ENCODE measurements at regions not wholly inside any gene's neighbourhood (a gene's known extent, or its start where the extent isn't known, plus 50 kb on each side); places are given as distances from the start of the nearest gene placed in this dataset.

- peaks cover 18% of the 10 kb centered on the region for H3K36me3 Mint-ChIP-seq (ENCODE audit: low read depth)
- intact Hi-C loops (cut with micrococcal nuclease), result no loop called here
- H3K9me3 Mint-ChIP-seq, result no peaks in the 10 kb centered on the region
- DNase-seq (ENCODE audit: low spot score), result no peak
- no peaks in the 10 kb centered on the region for H3K27me3 Mint-ChIP-seq (ENCODE audit: low read depth)
- no peak overlapping the region for H3K4me3 Mint-ChIP-seq (ENCODE audit: low read depth)
- H3K4me1 Mint-ChIP-seq (ENCODE audit: low read depth), result peaks cover 16% of the 10 kb centered on the region
- no peak overlapping the region for H3K27ac Mint-ChIP-seq
These were observed 53.7 kb upstream of the TRAK1 start for GRCh38 chr3:42037318-42037945.

GRCh38 chr3:42036483-42036823 is 54.7 kb upstream of the TRAK1 start:
- DNase-seq (ENCODE audit: low spot score), result no peak
- Mint-ChIP-seq H3K4me1 (ENCODE audit: low read depth) (peaks cover 18% of the 10 kb centered on the region), H3K27me3 (ENCODE audit: low read depth) (no peaks in the 10 kb centered on the region), H3K36me3 (ENCODE audit: low read depth) (peaks cover 18% of the 10 kb centered on the region), H3K9me3 (no peaks in the 10 kb centered on the region), H3K4me3 (ENCODE audit: low read depth) (no peak overlapping the region), H3K27ac (peak overlapping the region; percentile 45)
- intact Hi-C loops (cut with micrococcal nuclease), result no loop called here

GRCh38 chr3:42035816-42036482 is 55.2 kb upstream of the TRAK1 start:
- DNase-seq (ENCODE audit: low spot score), result no peak
- Mint-ChIP-seq H3K36me3 (ENCODE audit: low read depth) (peaks cover 18% of the 10 kb centered on the region), H3K27ac (peak overlapping the region; percentile 45), H3K4me1 (ENCODE audit: low read depth) (peaks cover 18% of the 10 kb centered on the region), H3K4me3 (ENCODE audit: low read depth) (no peak overlapping the region), H3K9me3 (no peaks in the 10 kb centered on the region), H3K27me3 (ENCODE audit: low read depth) (no peaks in the 10 kb centered on the region)
- intact Hi-C loops (cut with micrococcal nuclease), result no loop called here

GRCh38 chr3:42035007-42035406 is 56.1 kb upstream of the TRAK1 start:
- Mint-ChIP-seq H3K27ac (no peak overlapping the region), H3K4me1 (ENCODE audit: low read depth) (peaks cover 18% of the 10 kb centered on the region), H3K9me3 (no peaks in the 10 kb centered on the region), H3K4me3 (ENCODE audit: low read depth) (no peak overlapping the region), H3K27me3 (ENCODE audit: low read depth) (no peaks in the 10 kb centered on the region), H3K36me3 (ENCODE audit: low read depth) (peaks cover 18% of the 10 kb centered on the region)
- intact Hi-C loops (cut with micrococcal nuclease), result no loop called here
- no peak for DNase-seq (ENCODE audit: low spot score)

GRCh38 chr3:42033741-42034140 is 57.4 kb upstream of the TRAK1 start:
- H3K4me3 Mint-ChIP-seq (ENCODE audit: low read depth), result no peak overlapping the region
- no peak overlapping the region for H3K27ac Mint-ChIP-seq
- no peaks in the 10 kb centered on the region for H3K9me3 Mint-ChIP-seq
- peaks cover 20% of the 10 kb centered on the region for H3K4me1 Mint-ChIP-seq (ENCODE audit: low read depth)
- intact Hi-C loops (cut with micrococcal nuclease), result no loop called here
- peaks cover 18% of the 10 kb centered on the region for H3K36me3 Mint-ChIP-seq (ENCODE audit: low read depth)
- no peak for DNase-seq (ENCODE audit: low spot score)
- no peaks in the 10 kb centered on the region for H3K27me3 Mint-ChIP-seq (ENCODE audit: low read depth)

GRCh38 chr3:42032693-42033349 is 58.3 kb upstream of the TRAK1 start:
- H3K4me1 Mint-ChIP-seq (ENCODE audit: low read depth), result peaks cover 26% of the 10 kb centered on the region
- H3K4me3 Mint-ChIP-seq (ENCODE audit: low read depth), result no peak overlapping the region

GRCh38 chr3:42031808-42032480 is 59.2 kb upstream of the TRAK1 start:
- no peak for DNase-seq (ENCODE audit: low spot score)
- Mint-ChIP-seq H3K27ac (no peak overlapping the region), H3K27me3 (ENCODE audit: low read depth) (no peaks in the 10 kb centered on the region), H3K9me3 (peaks cover 6% of the 10 kb centered on the region), H3K4me1 (ENCODE audit: low read depth) (peaks cover 20% of the 10 kb centered on the region), H3K4me3 (ENCODE audit: low read depth) (no peak overlapping the region), H3K36me3 (ENCODE audit: low read depth) (peaks cover 24% of the 10 kb centered on the region)
- intact Hi-C loops (cut with micrococcal nuclease), result no loop called here

More at GRCh38 chr3:42032693-42033349, 58.3 kb upstream of the TRAK1 start:
- H3K27ac Mint-ChIP-seq, result no peak overlapping the region
- H3K9me3 Mint-ChIP-seq, result peaks cover 6% of the 10 kb centered on the region
- DNase-seq (ENCODE audit: low spot score), result no peak
- H3K27me3 Mint-ChIP-seq (ENCODE audit: low read depth), result no peaks in the 10 kb centered on the region
- peaks cover 24% of the 10 kb centered on the region for H3K36me3 Mint-ChIP-seq (ENCODE audit: low read depth)
- intact Hi-C loops (cut with micrococcal nuclease), result no loop called here

- peaks cover 6% of the 10 kb centered on the region for H3K9me3 Mint-ChIP-seq
- H3K4me1 Mint-ChIP-seq (ENCODE audit: low read depth), result peaks cover 35% of the 10 kb centered on the region
- H3K27me3 Mint-ChIP-seq (ENCODE audit: low read depth), result no peaks in the 10 kb centered on the region
- no peak for DNase-seq (ENCODE audit: low spot score)
- no peak overlapping the region for H3K4me3 Mint-ChIP-seq (ENCODE audit: low read depth)
- intact Hi-C loops (cut with micrococcal nuclease), result no loop called here
- peaks cover 7% of the 10 kb centered on the region for H3K36me3 Mint-ChIP-seq (ENCODE audit: low read depth)
- H3K27ac Mint-ChIP-seq, result no peak overlapping the region
These were observed 62.7 kb upstream of the TRAK1 start for GRCh38 chr3:42028474-42028873.

- Mint-ChIP-seq H3K36me3 (ENCODE audit: low read depth) (peaks cover 12% of the 10 kb centered on the region), H3K4me1 (ENCODE audit: low read depth) (peaks cover 40% of the 10 kb centered on the region), H3K9me3 (peaks cover 6% of the 10 kb centered on the region), H3K4me3 (ENCODE audit: low read depth) (no peak overlapping the region), H3K27me3 (ENCODE audit: low read depth) (no peaks in the 10 kb centered on the region), H3K27ac (no peak overlapping the region)
- intact Hi-C loops (cut with micrococcal nuclease), result no loop called here
- no peak for DNase-seq (ENCODE audit: low spot score)
These were observed 63.6 kb upstream of the TRAK1 start for GRCh38 chr3:42027571-42027970.

GRCh38 chr3:42025370-42026138 is 63.7 kb upstream of the ULK4 start:
- no peak for DNase-seq (ENCODE audit: low spot score)
- intact Hi-C loops (cut with micrococcal nuclease), result no loop called here
- Mint-ChIP-seq H3K4me1 (ENCODE audit: low read depth) (peaks cover 58% of the 10 kb centered on the region), H3K27me3 (ENCODE audit: low read depth) (no peaks in the 10 kb centered on the region), H3K9me3 (peaks cover 6% of the 10 kb centered on the region), H3K4me3 (ENCODE audit: low read depth) (peak overlapping the region; percentile 2), H3K27ac (peak overlapping the region; percentile 42), H3K36me3 (ENCODE audit: low read depth) (peaks cover 12% of the 10 kb centered on the region)

GRCh38 chr3:42024591-42025351 is 62.9 kb upstream of the ULK4 start:
- DNase-seq (ENCODE audit: low spot score), result no peak
- Mint-ChIP-seq H3K4me3 (ENCODE audit: low read depth) (no peak overlapping the region), H3K9me3 (peaks cover 6% of the 10 kb centered on the region), H3K36me3 (ENCODE audit: low read depth) (peaks cover 15% of the 10 kb centered on the region), H3K27ac (no peak overlapping the region), H3K27me3 (ENCODE audit: low read depth) (no peaks in the 10 kb centered on the region), H3K4me1 (ENCODE audit: low read depth) (peaks cover 64% of the 10 kb centered on the region)
- intact Hi-C loops (cut with micrococcal nuclease), result no loop called here

GRCh38 chr3:42023380-42023779 is 61.5 kb upstream of the ULK4 start:
- peaks cover 3% of the 10 kb centered on the region for H3K9me3 Mint-ChIP-seq
- peak; percentile 14 for DNase-seq (ENCODE audit: low spot score)
- intact Hi-C loops (cut with micrococcal nuclease), result loop anchor here (1.0 to 2.0 kb wide), 3 partner anchors 10 to 70 kb away; no protein-coding TSS in a partner anchor
- peaks cover 11% of the 10 kb centered on the region for H3K36me3 Mint-ChIP-seq (ENCODE audit: low read depth)
- H3K4me3 Mint-ChIP-seq (ENCODE audit: low read depth), result peak overlapping the region; percentile 37
- peak overlapping the region; percentile 82 for H3K27ac Mint-ChIP-seq
- no peaks in the 10 kb centered on the region for H3K27me3 Mint-ChIP-seq (ENCODE audit: low read depth)
- peaks cover 65% of the 10 kb centered on the region for H3K4me1 Mint-ChIP-seq (ENCODE audit: low read depth)

All from activated T-helper 2 cell treated with anti-CD3 and anti-CD28 coated beads, Interferon-gamma antibody, Interleukin-2, Interleukin-4, amounts not matched to agents 10 μg/mL and 5 μg/mL and 100 μg/mL, durations not matched to agents 14 hours and 24 hours and 36 hours (primary cell).